HG02852 (cell line): ENCODE measurements at regions not wholly inside any gene's neighbourhood (a gene's known extent, or its start where the extent isn't known, plus 50 kb on each side); places are given as distances from the start of the nearest gene placed in this dataset.
"Not testable (repeated sequence)": the region's sequence is repeated elsewhere in the genome, so short reads cannot be mapped to it uniquely, and the experiment has no call there.

Experiments used
- ATAC-seq: cut with Tn5 transposase; IDR thresholded peaks from one replicate; pipeline ENCODE4 v1.9.1; 2021; ENCODE audit warnings: mild to moderate bottlenecking, moderate library complexity; ENCODE audit not compliant: unreplicated experiment

DNA sequence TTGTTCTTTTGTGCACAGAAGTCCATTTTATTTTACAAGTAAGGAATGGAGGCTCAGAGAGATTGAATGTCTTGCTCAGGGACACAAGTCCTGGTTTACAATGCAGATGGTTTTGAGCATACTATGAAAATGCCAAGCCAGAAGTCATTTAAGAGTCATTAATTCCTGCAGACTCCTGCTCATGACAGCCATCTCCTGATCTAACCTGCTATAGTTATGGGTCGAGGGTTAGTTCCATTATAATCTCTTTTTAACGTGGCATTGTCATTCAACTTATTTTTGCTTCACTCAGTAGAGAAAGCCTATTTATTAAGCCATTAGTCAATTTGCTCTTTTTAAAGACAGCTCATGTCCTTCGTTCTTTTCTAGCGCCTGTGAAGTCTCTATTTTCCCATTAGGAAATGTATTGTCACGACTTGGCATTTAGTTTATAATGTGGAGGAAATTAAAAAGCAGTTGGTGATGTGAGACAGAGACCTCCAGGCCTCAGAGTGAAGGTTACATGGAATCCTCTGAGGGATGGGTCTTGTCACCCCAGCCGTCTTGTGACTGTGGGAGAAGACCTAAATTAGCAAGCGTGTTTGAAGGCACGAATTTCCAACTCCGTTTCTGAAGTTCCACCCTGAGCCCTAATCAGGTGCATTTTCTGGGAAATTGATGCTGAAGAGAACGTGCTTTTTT, 84.1 kb downstream of the ACTBL2 start:
- ATAC-seq = no peak

DNA sequence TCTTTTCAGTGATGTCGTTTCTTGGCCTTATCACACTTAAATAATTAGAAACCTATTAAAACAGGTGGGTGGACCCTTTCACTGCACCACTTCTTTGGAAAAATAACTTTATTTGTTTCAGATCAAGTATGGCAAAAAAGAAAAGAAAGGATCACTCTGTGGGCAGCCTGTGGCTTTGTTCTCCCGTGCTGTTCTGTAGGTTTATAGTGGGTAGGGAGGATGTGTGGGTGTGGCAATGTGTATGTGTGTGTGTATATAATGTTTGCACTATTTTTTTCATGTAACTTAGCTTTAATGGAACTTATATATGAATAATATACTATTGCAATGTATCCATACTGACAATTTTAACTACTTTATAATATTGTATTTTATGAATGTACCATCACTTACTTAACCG, 85.9 kb downstream of the ACTBL2 start:
- ATAC-seq = no peak

DNA sequence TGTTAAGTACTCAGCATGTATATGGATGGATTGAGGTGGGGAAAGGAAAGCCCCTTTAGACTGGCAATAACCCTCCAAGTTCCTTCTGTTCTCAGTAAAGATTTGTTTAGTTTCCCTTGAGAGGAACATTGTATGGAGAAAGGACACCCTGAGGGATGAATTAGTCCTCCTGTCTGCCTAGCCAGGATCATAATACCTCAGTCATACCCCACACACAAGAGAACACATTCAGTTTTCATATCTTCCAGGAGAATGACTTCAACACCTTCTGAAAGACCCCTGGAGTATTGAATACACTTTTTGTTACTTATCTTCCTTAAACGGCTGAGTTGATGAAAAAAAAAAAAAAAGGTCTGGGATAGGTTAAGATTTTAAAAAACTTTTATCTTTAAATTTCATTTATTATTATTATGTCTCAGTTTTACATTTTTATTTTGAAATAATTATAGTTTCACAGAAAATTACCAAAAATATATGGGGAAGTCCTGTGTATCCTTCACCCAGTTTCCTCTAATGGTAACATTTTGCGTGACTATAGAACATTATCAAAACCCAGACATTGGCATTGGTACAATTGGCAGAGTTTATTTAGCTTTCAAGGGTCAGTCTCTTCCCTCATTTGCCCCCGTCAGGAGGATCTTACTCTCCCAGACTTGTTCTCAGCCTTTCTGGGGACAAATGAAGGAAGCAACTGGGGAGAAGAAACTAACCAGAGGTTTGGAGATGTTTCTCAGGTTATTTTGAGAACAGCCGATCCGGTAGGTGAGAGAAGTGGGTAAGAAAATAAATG, 88.0 kb downstream of the ACTBL2 start:
- ATAC-seq = no peak

DNA sequence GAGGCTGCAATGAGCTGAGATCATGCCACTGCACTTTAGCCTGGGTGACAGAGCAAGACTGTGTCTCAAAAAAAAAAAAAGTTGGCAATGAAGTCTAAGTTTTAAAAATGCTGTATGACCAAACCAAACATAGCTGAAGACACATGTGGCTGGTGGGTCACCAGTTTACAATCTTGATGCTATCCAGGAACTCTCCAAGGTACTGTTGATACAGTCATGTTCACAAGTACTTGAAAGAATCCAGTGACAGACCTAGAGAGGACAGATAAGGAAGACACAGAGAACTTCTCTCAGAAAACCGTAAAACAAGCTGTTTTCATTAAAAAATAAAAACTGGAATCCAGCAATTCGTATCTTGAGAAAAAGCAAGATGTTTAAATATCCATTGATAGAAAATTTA, 95.7 kb downstream of the ACTBL2 start:
- no peak for ATAC-seq

DNA sequence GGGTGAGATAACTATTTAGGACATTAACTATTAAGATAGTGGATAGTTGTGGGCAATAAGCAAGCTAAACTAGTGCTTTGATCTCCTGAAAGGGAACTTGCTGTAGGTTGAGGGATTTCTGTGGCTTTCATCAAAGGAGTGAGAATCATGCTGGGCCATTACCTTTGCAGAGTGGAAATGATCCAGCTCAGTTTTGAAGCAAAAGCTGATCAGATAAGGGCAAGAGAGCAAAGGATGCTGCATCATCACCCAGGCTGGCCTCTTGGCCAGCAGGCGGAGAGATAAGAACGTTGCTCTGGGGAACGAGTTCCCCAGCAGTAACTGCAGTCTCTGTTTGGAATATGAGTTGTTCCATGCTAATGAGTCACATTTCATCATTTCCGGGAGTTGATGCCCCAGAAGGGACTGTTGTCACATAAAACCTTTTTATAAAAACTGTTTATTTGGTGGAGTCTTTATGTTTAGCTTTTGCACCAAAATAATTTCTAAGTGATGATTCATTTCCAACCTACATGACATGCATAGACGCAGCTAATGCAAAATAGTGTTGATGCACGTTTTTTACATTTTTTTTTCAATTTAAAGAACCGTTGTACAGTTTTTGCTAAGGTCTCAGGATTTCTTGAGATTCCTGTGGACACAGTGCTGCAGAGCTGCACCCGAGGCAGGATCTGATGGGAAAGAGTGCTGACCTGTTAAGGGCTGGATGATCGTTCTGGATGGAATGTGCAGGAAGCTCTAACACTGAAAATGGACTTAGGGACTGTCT, 99.3 kb downstream of the ACTBL2 start:
- no peak for ATAC-seq

DNA sequence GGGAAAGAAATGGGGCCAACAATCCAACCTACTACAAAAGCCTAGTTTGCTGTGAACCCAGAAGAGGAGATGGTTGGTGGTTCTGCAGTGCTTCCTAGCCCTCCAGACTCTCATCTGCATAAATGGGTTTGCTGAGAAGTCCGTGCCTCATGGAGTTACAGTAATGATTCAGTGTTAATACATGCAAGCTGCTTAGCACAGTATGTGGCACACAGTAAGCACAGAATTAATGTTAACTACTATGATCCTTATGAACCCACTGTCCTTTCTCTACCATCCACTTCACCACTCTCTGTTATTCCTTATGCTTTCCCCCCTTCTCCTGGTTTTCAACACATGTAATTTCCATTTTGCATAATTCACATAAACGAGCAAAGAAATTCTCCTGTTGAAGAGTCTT, 100.0 kb downstream of the ACTBL2 start:
- ATAC-seq = no peak

DNA sequence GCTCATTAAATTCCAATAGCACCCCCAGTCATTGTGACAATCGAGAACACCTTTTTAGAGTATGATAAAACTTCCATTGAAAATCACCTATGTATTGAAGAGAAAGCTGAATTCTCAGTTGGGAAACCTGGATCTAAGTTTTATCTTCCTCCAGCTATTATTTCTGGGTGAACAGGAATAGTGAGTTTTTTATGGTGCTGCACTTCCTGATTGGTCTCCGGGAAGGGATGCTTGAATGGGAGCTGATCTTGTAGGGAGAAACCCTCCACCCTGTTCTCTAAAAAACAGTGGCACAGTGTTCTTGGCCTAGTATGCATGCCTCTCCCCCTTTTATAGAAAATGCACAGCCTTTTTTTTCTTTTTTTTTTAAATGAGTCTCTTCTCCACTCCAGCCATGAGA, 112.2 kb downstream of the ACTBL2 start:
- no peak for ATAC-seq

DNA sequence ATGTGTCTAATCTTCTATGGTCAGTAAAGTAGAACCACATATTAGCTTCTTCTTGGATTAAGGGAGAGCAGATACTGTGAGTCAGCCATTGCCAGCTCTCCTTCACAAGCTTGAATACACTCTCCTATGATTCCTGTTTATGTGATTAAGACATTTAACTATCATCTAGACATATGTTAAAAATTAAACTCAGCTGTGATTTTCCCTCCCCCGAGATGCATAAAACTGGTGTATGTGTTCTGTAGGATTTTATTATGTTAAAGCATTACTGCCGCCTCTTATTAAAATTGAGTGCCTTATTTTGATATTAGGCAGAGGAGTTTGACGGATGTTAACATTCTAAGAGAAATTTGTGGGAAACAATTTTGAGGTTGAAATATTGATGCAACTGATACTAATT, 114.6 kb downstream of the ACTBL2 start:
- ATAC-seq = no peak

DNA sequence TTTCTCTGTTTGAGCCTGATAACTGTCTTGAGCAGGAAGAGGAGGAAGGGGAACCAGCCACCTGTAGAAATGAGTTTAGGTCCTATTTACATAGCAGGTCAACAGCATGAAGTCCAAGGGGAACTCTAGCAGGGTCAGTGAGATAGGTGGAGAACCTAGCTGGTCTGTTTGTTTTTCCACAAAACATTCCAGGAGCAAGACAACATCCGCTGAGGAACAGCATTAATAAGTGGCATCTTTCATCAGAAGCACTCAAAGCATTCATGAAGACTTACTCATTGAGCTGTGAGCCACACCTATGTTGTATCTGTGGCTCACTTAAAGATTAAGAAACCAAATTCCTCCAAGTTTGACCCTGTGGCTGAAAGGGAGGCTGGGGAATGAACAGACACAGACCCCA, 115.9 kb downstream of the ACTBL2 start:
- no peak for ATAC-seq

DNA sequence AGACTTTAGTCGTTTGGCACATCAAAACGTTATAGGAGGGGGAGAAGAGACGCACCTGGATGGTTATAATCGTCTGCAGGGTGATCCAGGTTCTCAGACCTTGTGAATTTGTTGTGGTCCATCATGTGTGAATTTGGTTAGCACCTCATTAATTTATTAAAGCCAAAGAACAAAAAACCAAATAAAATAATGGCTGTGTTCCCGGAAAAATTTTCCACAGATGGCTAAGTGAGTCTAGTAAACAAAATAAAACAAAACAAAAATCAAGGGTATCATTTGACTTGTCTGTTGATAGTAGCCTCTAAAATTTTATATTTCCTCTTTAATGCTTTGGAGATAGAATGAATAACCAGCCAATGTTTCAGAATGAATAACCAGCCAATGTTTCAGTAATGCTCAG, 119.7 kb downstream of the ACTBL2 start:
- ATAC-seq = no peak

DNA sequence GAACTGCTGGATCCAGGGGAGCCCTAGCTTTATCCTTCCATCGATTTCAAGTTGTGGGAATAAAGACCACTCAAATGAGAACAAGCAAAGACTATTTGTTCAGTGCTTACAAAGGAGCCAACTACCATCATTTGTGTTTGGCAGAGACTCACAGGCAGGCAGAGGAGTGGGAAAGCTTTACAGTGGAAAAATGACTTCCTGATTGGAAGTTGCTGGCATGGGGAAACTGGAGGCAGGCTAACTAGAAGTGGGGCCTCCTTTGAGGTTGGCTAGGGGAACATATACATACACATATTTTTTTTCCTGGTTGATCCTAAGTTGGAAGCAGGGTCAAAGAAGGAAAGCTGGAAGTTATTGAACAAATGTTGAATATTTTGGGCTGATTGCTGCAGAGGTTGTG, 121.7 kb downstream of the ACTBL2 start:
- no peak for ATAC-seq

DNA sequence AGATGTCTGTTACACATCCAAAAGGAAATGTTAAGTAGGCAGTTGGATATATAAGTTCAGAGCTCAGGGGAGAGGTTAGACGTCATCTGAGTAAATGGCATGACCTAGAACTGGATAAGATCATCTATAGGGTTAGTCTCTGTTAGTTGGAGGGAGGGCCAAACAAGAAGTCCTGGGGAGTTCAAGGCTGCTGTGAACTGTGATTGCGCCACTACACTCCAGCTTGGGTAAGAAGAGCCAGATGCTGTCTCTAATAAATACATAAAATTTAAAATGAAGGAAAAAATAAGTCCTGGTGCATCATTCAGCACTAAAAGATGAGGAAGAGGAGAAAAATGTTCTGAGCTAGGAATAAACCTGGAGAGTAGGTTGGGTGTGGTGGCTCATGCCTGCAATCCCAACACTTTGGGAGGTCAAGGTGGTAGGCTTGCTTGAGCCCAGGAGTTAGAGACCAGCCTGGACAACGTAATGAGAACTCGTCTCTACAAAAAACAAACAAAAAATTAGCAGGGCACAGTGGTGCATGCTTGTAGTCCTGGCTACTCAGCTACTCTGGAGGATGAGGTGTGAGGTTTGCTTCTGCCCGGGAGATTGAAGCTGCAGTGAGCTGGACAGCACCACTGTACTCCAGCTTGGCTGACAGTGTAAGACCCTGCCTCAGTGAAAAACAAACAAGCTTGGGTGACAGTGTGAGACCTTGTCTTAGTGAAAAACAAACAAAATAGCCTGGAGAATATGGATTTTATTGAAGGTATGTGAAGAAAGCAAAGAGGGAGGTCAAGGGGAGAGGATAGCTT, 123.6 kb downstream of the ACTBL2 start:
- no peak for ATAC-seq

DNA sequence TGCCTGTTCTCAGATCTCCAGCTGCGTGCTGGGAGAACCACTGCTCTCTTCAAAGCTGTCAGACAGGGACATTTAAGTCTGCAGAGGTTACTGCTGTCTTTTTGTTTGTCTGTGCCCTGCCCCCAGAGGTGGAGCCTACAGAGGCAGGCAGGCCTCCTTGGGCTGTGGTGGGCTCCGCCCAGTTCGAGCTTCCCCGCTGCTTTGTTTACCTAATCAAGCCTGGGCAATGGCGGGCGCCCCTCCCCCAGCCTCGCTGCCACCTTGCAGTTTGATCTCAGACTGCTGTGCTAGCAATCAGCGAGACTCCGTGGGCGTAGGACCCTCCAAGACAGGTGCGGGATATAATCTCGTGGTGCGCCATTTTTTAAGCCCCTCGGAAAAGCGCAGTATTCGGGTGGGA, 125.8 kb downstream of the ACTBL2 start:
- ATAC-seq = not testable (repeated sequence)

DNA sequence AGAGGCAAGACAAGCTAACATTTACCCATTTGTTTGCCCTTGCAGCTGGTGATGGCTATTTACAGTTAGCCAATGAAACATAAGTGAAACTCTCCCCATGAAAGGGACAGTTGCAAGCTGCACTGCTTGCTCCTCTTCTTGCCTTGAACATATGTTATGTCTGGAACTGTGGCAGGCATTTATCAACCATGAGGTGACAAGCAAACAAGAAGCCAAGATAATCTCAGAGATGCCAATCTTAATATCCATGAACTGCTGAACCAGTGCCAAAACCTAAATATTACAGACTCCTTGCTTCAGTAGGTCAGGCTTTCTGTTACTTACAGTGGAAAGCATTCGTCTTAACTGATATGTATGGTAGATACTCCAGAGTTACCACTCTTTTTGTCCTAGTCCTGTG, 133.4 kb downstream of the ACTBL2 start:
- no peak for ATAC-seq

DNA sequence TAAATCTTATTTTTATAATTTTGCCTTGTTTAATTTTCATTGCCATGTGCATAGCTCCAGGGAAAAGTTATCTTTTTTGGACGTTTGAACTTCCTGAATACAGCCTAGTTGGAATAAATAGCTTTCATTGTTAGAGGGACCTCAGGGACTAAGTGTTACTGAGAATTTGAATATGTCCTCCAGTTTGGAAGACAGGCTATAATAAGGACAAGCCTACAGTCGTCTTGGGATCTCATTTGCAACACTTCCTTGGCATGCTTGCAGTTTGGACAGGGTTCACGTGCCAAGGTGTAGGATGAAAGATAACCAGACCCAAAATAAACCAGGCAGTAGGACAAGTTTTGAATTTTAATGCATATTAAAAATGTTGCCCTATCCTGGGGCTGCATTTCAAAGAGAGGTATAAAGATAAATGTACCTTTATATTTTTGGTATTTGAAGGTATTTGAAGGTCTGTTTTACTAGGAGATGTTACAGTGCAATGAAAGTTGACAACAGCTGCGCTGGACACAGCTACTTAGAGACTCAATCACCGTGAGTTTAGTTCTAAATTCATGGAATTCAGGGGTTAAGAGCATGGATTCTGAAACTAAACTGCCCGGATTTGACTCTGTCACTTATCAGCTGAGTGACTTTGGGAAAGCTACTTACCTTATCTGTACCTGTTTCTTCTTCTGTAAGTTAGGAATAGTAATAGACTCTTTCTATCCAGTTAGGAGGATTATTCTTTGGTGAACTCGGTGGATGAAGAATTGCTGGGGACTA, 134.1 kb downstream of the ACTBL2 start:
- no peak for ATAC-seq

DNA sequence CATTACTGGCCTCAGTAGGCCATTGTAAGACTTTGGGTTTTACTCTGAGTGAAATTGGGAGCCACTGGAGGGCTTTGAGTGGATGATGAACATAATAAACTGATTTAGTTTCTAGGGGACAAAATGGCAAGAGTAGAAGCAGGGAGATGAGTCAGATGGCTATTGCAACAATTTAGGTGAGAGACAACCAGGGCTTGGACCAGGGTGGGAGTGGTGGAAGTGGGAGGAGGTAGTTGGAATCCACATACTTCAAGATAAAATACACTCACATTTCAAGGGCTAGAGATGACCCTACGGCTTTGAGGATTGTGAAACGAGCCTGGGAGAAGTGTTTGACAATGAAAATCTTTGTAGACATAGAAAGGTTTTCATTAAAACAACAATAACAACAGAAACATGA, 136.3 kb downstream of the ACTBL2 start:
- no peak for ATAC-seq

DNA sequence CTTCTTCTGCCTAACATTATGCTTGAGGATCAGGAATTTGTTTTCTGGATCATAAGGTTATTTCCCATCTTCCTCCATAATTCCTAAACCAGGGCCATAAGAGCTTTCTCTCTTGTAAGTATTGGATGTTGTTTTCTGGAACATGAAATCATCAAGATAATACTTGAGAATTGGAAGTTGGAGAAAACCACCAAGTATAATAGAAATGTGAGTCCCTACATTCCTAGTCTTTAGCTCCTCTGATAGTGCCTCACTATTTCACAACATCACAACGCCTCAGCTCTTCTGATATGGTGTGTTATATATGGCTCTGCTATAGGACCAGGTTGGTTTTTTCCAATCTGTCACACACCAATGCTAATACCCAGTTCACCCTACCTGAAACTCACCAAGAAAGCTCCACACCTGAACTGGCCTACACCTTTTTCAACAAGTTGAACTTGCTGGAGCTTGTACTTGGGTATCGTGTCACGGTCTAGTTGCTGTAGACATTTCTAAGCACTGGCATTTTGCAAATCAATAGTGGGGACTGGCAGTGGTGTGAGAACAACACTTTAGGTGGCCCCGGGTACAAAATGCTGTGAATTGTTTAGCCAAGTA, 141.1 kb downstream of the ACTBL2 start:
- no peak for ATAC-seq

DNA sequence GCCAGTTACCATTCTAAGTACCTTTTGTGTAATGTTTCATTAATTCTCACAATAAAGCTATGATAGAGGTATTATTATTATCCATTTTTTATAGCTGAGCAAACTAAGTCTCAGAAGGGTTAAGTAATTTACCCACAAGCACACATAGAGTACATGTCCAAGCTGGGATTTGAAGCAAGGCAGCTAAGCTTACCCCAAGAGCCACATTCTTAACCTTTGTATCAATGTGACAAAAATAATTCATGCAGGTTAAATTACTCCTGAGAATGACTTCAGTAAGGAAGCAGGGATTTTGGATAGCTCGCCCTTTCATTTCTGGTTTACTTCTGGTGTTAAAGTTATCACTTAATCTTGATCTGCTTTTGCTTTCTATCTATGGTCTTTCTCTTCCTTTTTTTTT, 141.9 kb downstream of the ACTBL2 start:
- no peak for ATAC-seq

DNA sequence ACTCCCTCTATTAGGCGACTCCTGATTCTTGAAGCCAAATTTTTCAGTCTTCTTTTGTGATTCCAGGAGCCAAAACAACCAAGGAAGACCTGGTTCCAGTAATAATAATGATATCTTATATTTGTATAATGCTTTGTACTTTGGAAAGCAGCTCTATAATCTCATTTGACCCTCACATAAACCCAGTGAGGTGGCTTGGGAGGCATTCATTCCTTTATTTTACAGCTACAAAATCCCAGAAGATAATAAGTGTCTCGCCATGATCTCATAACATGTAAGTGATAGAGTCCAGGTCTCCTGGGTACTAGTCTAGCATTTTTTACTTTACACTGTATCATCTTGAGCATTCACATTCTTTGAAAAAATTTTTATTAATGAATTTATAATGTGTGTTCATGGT, 143.1 kb downstream of the ACTBL2 start:
- no peak for ATAC-seq

DNA sequence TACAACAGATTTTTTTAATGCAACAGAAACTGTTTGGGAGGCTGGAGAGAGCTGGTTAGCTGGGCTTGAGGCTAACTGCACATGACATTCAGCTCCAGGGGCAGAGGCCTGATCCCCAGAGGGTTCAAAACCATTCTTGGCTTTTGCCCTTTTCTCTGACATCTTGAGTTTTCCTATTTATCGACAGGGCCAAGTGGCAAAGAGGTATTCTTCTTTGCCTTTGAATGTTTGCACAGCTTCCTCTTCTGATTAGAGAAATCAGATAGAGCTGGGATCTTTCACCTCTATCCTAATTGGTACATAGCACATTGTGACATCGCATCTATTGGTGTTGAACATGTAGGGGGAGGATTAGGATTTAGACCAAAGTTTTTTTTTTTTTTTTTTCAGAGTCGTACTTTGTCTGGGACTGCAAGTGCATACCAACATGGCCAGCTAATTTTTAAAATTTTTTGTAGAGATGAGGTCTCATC, 143.7 kb downstream of the ACTBL2 start:
- no peak for ATAC-seq
